Stimulated activated CD4-positive, alpha-beta T cell treated with anti-CD3 and anti-CD28 coated beads, Interleukin-2, amount 100 ng/mL, for 4 hours (primary cell): ENCODE measurements at regions not wholly inside any gene's neighbourhood (a gene's known extent, or its start where the extent isn't known, plus 50 kb on each side); places are given as distances from the start of the nearest gene placed in this dataset.

ENCODE experiments used
- DNase-seq: peaks from one replicate; pipeline ENCODE4 v3.0.0-alpha.2; 2020; ENCODE audit warnings: low read depth

- peak; percentile 19 for DNase-seq
Measured at GRCh38 chr3:104564045-104564643, 802.6 kb upstream of the ALCAM start.

- no peak for DNase-seq
Measured at GRCh38 chr3:104566054-104566453, 800.7 kb upstream of the ALCAM start.

GRCh38 chr3:104575634-104576033 lies 791.1 kb upstream of the ALCAM start:
- DNase-seq = no peak

GRCh38 chr3:104578558-104578957 lies 788.2 kb upstream of the ALCAM start:
- no peak for DNase-seq

- DNase-seq = no peak
Measured at GRCh38 chr3:104582092-104582491, 784.6 kb upstream of the ALCAM start.

- no peak for DNase-seq
Measured at GRCh38 chr3:104584682-104585081, 782.0 kb upstream of the ALCAM start.

- no peak for DNase-seq
Measured at GRCh38 chr3:104586344-104586743, 780.4 kb upstream of the ALCAM start.

- no peak for DNase-seq
Measured at GRCh38 chr3:104588442-104588841, 778.3 kb upstream of the ALCAM start.

GRCh38 chr3:104591776-104592175 lies 774.9 kb upstream of the ALCAM start:
- DNase-seq = no peak

- DNase-seq = no peak
Measured at GRCh38 chr3:104594491-104594890, 772.2 kb upstream of the ALCAM start.

GRCh38 chr3:104596054-104596453 lies 770.7 kb upstream of the ALCAM start:
- DNase-seq = no peak

GRCh38 chr3:104596551-104596950 lies 770.2 kb upstream of the ALCAM start:
- DNase-seq = no peak

GRCh38 chr3:104598848-104599511 lies 767.7 kb upstream of the ALCAM start:
- no peak for DNase-seq

- DNase-seq = no peak
Measured at GRCh38 chr3:104604326-104605010, 762.2 kb upstream of the ALCAM start.

GRCh38 chr3:104606812-104607211 lies 759.9 kb upstream of the ALCAM start:
- DNase-seq = no peak

- no peak for DNase-seq
Measured at GRCh38 chr3:104610730-104611652, 755.7 kb upstream of the ALCAM start.

- DNase-seq = no peak
Measured at GRCh38 chr3:104612218-104612617, 754.5 kb upstream of the ALCAM start.

GRCh38 chr3:104614564-104614963 lies 752.1 kb upstream of the ALCAM start:
- DNase-seq = no peak

GRCh38 chr3:104628185-104628789 lies 738.4 kb upstream of the ALCAM start:
- no peak for DNase-seq

GRCh38 chr3:104629038-104629437 lies 737.7 kb upstream of the ALCAM start:
- DNase-seq = no peak

- no peak for DNase-seq
Measured at GRCh38 chr3:104631254-104631653, 735.5 kb upstream of the ALCAM start.

GRCh38 chr3:104632521-104632920 lies 734.2 kb upstream of the ALCAM start:
- no peak for DNase-seq
